Cardiac fibroblast (primary cell): ENCODE measurements at regions not wholly inside any gene's neighbourhood (a gene's known extent, or its start where the extent isn't known, plus 50 kb on each side); places are given as distances from the start of the nearest gene placed in this dataset.

Experiments used
- DNase-seq, 2 donors: peaks; one replicate each; pipeline versions ENCODE4 v3.0.0 to v3.0.0-alpha.2; 2010; ENCODE audit warnings: low read depth in 2 of 2
- H3K4me3 ChIP-seq, 2 donors: replicated peaks in 1 of 2; 1 replicate in 1 of 2; 2 replicates in 1 of 2; pipeline ENCODE4 v1.5.1; 2011; ENCODE audit warnings: low read depth in 2 of 2, low read length in 2 of 2, mild to moderate bottlenecking in 2 of 2, moderate library complexity in 1 of 2
- TF ChIP-seq, protein P1 (sequence below): IDR thresholded peaks from one replicate; pipeline ENCODE4 v1.5.1; 2011; ENCODE audit warnings: low read depth, mild to moderate bottlenecking, low read length, inconsistent platforms

GRCh38 chr5:19193631-19194030 lies 794.4 kb downstream of the CDH18 start:
- TF ChIP-seq, protein P1, sequence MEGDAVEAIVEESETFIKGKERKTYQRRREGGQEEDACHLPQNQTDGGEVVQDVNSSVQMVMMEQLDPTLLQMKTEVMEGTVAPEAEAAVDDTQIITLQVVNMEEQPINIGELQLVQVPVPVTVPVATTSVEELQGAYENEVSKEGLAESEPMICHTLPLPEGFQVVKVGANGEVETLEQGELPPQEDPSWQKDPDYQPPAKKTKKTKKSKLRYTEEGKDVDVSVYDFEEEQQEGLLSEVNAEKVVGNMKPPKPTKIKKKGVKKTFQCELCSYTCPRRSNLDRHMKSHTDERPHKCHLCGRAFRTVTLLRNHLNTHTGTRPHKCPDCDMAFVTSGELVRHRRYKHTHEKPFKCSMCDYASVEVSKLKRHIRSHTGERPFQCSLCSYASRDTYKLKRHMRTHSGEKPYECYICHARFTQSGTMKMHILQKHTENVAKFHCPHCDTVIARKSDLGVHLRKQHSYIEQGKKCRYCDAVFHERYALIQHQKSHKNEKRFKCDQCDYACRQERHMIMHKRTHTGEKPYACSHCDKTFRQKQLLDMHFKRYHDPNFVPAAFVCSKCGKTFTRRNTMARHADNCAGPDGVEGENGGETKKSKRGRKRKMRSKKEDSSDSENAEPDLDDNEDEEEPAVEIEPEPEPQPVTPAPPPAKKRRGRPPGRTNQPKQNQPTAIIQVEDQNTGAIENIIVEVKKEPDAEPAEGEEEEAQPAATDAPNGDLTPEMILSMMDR: no peak
- no peak overlapping the region for H3K4me3 ChIP-seq
- DNase-seq: no peak

DNA sequence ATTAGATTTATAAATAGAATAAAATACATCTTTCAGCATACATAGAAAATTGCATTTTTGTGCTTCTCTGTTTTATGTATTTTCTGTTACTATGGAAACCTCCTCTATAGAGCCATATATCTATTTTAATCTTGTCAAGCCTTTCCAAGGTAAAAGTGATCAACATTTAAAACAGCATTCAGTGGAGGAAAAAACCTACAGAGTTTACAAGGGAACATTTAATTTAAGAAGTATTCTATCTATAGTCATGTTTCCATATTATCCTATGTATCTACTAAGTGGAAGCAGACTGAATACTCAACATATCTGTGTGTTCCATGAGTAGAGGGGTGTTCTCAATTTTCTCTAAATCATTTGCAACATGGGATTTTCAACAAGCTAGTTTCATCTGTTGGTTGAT lies 791.4 kb downstream of the CDH18 start:
- TF ChIP-seq, protein P1: no peak

GRCh38 chr5:19200251-19200650 lies 787.7 kb downstream of the CDH18 start:
- TF ChIP-seq, protein P1: no peak
- no peak for DNase-seq
- no peak overlapping the region for H3K4me3 ChIP-seq

More for the DNA sequence above, 791.4 kb downstream of the CDH18 start:
- H3K4me3 ChIP-seq: no peak overlapping the region
- no peak for DNase-seq

DNA sequence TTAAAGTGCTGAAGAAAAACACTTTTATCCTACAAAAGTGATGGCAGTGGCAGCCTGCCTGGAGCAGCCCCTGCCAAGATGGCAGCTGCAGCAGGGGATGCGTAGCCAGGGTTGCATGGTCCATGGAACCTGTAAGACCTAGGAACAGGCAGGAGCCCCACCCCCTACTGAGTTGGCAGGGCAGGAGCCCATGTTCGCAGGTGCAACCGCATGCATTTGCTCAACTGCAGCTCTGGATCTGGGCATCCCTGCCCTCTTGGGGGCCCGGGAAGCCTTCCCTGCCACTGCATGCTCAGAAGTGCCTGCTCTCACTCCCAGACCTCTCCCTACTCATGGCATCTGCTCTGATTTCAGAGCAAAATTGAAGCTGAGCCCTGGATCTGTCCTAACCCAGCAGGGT lies 779.6 kb downstream of the CDH18 start:
- DNase-seq: no peak
- TF ChIP-seq, protein P1: no peak
- no peak overlapping the region for H3K4me3 ChIP-seq

DNA sequence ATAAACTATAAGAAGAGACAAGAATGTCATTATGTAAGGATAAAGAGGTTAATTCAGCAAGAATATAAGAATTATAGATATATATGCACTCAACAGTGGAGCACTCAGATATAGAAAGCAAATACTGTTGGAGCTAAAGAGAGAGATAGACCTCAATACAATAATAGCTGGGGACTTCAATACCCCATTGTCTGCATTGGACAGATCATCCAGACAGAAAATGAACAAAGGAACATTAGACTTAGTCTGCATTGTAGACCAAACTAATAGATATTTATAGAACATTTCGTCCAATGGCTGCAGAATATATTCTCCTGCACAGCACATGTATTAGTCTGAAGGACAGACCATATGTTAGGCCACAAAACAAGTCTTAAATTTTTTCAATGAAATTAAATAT lies 777.1 kb downstream of the CDH18 start:
- TF ChIP-seq, protein P1: no peak
- DNase-seq: no peak
- H3K4me3 ChIP-seq: no peak overlapping the region

DNA sequence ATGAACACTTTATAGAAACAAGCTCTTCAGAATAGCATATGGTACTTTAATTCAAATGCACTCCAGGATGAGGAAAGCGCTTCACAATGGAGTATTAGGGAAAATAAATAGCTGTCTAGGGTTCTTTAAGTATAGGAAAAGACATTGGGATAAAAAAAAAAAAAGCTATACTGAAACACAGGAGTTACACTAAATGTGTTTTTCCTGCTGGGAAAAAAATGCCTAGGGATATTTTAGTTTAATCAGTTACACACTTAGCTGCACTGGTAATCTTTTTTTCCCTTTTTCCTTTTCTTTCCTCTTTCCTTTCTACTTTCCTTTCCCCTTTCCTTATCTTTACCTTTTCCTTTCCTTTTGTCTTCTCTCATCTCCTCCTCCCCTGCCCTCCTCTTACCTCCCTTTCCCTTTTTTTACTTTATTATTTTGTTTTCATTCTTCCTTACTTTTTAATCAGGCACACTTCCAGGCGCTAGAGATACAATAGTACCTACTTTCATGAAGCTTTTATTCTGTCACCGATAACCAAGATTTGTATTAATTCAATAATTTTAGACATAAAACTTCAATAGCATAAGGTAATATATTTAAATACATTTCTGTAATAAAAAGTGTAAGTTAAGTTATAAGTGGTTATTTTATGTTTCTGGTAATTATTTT lies 758.7 kb downstream of the CDH18 start:
- H3K4me3 ChIP-seq: no peak overlapping the region
- no peak for DNase-seq
- TF ChIP-seq, protein P1: no peak

DNA sequence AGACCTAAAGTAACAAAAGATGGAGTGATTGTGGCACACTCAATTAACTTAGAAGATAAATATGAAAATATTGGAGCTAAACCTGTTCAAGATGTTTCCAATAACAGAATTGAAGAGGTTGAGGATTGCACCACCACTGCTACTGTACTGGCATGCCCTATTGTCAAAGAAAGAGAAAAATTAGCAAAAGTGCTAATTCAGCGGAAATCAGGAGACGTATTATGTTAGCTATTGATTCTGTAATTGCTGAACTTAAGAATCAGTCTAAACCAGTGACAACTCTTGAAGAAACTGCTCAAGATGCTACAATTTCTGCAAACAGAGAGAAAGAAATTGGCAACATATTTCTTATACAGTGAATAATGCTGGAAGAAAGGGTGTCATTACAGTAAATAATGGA lies 754.4 kb downstream of the CDH18 start:
- H3K4me3 ChIP-seq: no peak overlapping the region
- TF ChIP-seq, protein P1: no peak
- no peak for DNase-seq
